Esophagus muscularis mucosa (tissue), 4 donors: ENCODE measurements at regions not wholly inside any gene's neighbourhood (a gene's known extent, or its start where the extent isn't known, plus 50 kb on each side); places are given as distances from the start of the nearest gene placed in this dataset.

Source experiments
- DNase-seq: peaks from one replicate; pipeline ENCODE4 v3.0.0-alpha.2; 2017; ENCODE audit errors: extremely low spot score
- H3K27ac ChIP-seq, 4 donors: fragments of 200-600 bp; sonication (generic); replicated peaks in 1 of 4; 1 replicate in 3 of 4; 2 replicates in 1 of 4; pipeline ENCODE4 v1.5.1; 2016 to 2019; ENCODE audit warnings: mild to moderate bottlenecking in 1 of 4
- H3K27me3 ChIP-seq, 4 donors: fragments of 200-600 bp; sonication (generic); one replicate each; pipeline versions ENCODE4 v1.5.1 to v1.6.0; 2016 to 2019
- H3K36me3 ChIP-seq, 4 donors: fragments of 200-600 bp; sonication (generic); one replicate each; pipeline ENCODE4 v1.5.1; 2016 to 2019
- H3K4me1 ChIP-seq, 4 donors: fragments of 200-600 bp; sonication (generic); one replicate each; pipeline ENCODE4 v1.5.1; 2016 to 2019
- H3K4me3 ChIP-seq, 4 donors: fragments of 200-600 bp; sonication (generic); 1 replicate in 2 of 4; 2 replicates in 2 of 4; pipeline ENCODE4 v1.5.1; 2016 to 2019; ENCODE audit warnings: mild to moderate bottlenecking in 4 of 4, moderate library complexity in 1 of 4
- H3K9me3 ChIP-seq, 4 donors: fragments of 200-600 bp; sonication (generic); 1 replicate in 3 of 4; 2 replicates in 1 of 4; pipeline ENCODE4 v1.5.1; 2016 to 2019
- CTCF ChIP-seq, 3 experiments: fragments of 200-600 bp in 2 of 3; fragments of 450-650 bp in 1 of 3; sonication (generic) in 2 of 3; IDR thresholded peaks; one replicate each; pipeline ENCODE4 v1.5.1; 2017 to 2019; ENCODE audit warnings: antibody characterized with exemption in 3 of 3, mild to moderate bottlenecking in 2 of 3, moderate library complexity in 1 of 3
- EP300 ChIP-seq: sonication (generic); formaldehyde crosslinking; IDR thresholded peaks from one replicate; pipeline ENCODE4 v1.6.1; 2017; ENCODE audit warnings: antibody characterized with exemption
- POLR2A ChIP-seq: fragments of 450-650 bp; IDR thresholded peaks from one replicate; pipeline ENCODE4 v1.6.1; 2017; ENCODE audit warnings: antibody characterized with exemption, moderate library complexity, mild to moderate bottlenecking, low read depth
- POLR2AphosphoS5 ChIP-seq, 2 donors: sonication (generic); formaldehyde crosslinking; IDR thresholded peaks; one replicate each; pipeline ENCODE4 v1.6.1; 2017; ENCODE audit warnings: antibody characterized with exemption in 2 of 2
- WGBS: methylation state at CpG from one replicate; pipeline ENCODE4 v1.1.5; 2018; 5-methylcytosine and 5-hydroxymethylcytosine counted together
- intact Hi-C: fragments of 100-400 bp; cut with DNase I; formaldehyde crosslinking; loops from one replicate; pipeline ENCODE4 v1.15.1; 2023

GRCh38 chr14:34128665-34129064, 177.8 kb upstream of the EGLN3 start:
- Histone ChIP-seq H3K27me3 (no peaks in the 10 kb centered on the region), H3K36me3 (no peaks in the 10 kb centered on the region), H3K4me3 (no peak overlapping the region), H3K4me1 (peaks cover 12 to 35% (median 23%) of the 10 kb centered on the region in 4 donors), H3K27ac (no peak overlapping the region), H3K9me3 (no peaks in the 10 kb centered on the region)
- TF ChIP-seq EP300: no peak
- TF ChIP-seq POLR2AphosphoS5 (IDR thresholded peaks at IDR 0.05): no peak
- TF ChIP-seq POLR2A: no peak
- TF ChIP-seq CTCF (IDR thresholded peaks at IDR 0.05): no peak
- 88% methylated on average over 2 of the region's 9 CpGs for WGBS
- no peak for DNase-seq
- intact Hi-C loops: no loop called here

- Histone ChIP-seq H3K36me3 (no peaks in the 10 kb centered on the region), H3K4me1 (peaks cover 12 to 33% (median 22%) of the 10 kb centered on the region in 4 donors), H3K4me3 (no peak overlapping the region), H3K9me3 (no peaks in the 10 kb centered on the region), H3K27me3 (no peaks in the 10 kb centered on the region), H3K27ac (no peak overlapping the region)
- intact Hi-C loops: no loop called here
- TF ChIP-seq POLR2A (no peak), POLR2AphosphoS5 (IDR thresholded peaks at IDR 0.05) (no peak), EP300 (no peak), CTCF (IDR thresholded peaks at IDR 0.05) (no peak)
- no peak for DNase-seq
- 99% methylated on average over 4 of the region's 4 CpGs for WGBS
Observed at GRCh38 chr14:34126586-34126985, 175.7 kb upstream of the EGLN3 start.

GRCh38 chr14:34124585-34124984, 173.7 kb upstream of the EGLN3 start:
- intact Hi-C loops: no loop called here
- no peak for TF ChIP-seq POLR2A
- TF ChIP-seq CTCF (IDR thresholded peaks at IDR 0.05): no peak
- no peak for TF ChIP-seq EP300
- TF ChIP-seq POLR2AphosphoS5 (IDR thresholded peaks at IDR 0.05): no peak

GRCh38 chr14:34122650-34123049, 171.8 kb upstream of the EGLN3 start:
- DNase-seq: no peak
- Histone ChIP-seq H3K36me3 (no peaks in the 10 kb centered on the region), H3K4me3 (no peak overlapping the region), H3K4me1 (peaks cover 0 to 19% (median 5%) of the 10 kb centered on the region in 4 donors), H3K9me3 (no peaks in the 10 kb centered on the region), H3K27me3 (no peaks in the 10 kb centered on the region), H3K27ac (no peak overlapping the region)
- intact Hi-C loops: no loop called here
- WGBS: 56% methylated on average over 1 of the region's 1 CpG
- no peak for TF ChIP-seq EP300
- TF ChIP-seq POLR2A: no peak
- TF ChIP-seq POLR2AphosphoS5 (IDR thresholded peaks at IDR 0.05): no peak
- TF ChIP-seq CTCF (IDR thresholded peaks at IDR 0.05): no peak

More at GRCh38 chr14:34124585-34124984, 173.7 kb upstream of the EGLN3 start:
- Histone ChIP-seq H3K27me3 (no peaks in the 10 kb centered on the region), H3K9me3 (no peaks in the 10 kb centered on the region), H3K36me3 (no peaks in the 10 kb centered on the region), H3K4me1 (peaks cover 3 to 21% (median 11%) of the 10 kb centered on the region in 4 donors), H3K27ac (no peak overlapping the region), H3K4me3 (no peak overlapping the region)
- DNase-seq: no peak
- 90% methylated on average over 4 of the region's 4 CpGs for WGBS

GRCh38 chr14:34122081-34122480, 171.2 kb upstream of the EGLN3 start:
- intact Hi-C loops: no loop called here
- no peaks in the 10 kb centered on the region for H3K27me3 ChIP-seq
- no peak for DNase-seq
- H3K4me3 ChIP-seq: no peak overlapping the region
- H3K36me3 ChIP-seq: no peaks in the 10 kb centered on the region
- no peak overlapping the region for H3K27ac ChIP-seq
- peaks cover 0 to 19% (median 5%) of the 10 kb centered on the region in 4 donors for H3K4me1 ChIP-seq
- H3K9me3 ChIP-seq: no peaks in the 10 kb centered on the region
- TF ChIP-seq POLR2A: no peak
- WGBS: 68% methylated on average over 3 of the region's 3 CpGs
